NCI-H748 treated with DMSO at 0.1 percent for 48 hours (cell line): ENCODE measurements at regions not wholly inside any gene's neighbourhood (a gene's known extent, or its start where the extent isn't known, plus 50 kb on each side); places are given as distances from the start of the nearest gene placed in this dataset.

Experiments
- DNase-seq: peaks from one replicate; lab custom pipeline; 2025; lab: John Stamatoyannopoulos, UW

DNA sequence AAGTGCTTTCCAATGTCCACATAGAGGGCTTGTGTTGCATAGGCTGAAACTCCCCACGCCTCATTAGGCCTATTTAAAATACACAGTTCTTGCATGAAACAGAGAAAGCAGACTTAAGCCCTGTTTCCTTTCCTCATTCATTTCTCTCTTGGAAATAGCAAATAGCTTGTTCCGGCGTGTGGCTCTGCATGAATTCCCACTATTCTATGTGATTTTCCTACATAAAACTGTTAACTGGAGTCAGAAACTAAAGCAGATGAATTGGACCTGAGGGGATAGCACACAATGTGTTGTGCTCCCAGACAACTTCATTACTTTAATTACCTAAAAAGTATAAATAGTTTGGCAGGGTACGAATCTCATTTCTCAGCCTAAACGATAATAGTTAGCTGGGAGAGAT lies 981.5 kb downstream of the SORCS1 start:
- DNase-seq = no peak

DNA sequence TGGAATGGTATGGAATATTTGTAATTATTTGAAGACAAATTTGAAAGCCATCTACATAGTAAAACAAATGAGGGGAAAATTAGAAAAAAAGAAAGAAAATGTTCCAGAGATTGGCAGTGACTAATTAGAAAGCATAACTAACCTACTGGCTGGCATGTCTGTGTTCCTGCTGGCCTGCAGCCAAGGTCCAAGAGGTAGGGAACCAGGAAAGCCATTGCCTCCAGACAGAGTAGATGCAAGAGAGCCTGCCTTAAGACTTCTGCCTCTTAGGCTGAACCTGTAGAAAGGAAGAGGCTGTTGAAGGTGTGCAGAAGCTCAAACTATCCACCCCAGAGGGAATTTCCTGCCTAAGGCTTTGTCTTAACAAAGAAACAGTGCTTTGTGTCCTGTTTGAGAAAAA lies 982.0 kb downstream of the SORCS1 start:
- DNase-seq = no peak

DNA sequence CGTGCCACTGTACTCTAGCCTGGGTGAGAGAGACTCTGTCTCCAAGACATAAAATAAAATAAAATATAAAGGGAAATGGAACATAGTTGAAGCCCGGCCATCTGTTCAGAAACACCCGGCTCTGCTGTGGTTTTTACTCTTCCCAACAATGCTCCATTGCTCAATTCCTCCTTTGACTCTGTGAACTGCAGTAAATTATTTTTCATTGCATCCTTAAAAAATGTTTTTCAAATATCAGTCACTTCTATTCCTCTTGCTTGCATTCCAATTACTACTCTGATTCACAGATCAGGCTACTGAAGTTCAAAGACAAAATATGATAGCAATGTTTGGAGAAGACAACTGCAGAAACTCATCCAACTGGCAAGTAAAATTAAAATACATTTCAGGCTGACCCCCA lies 983.0 kb downstream of the SORCS1 start:
- no peak for DNase-seq

DNA sequence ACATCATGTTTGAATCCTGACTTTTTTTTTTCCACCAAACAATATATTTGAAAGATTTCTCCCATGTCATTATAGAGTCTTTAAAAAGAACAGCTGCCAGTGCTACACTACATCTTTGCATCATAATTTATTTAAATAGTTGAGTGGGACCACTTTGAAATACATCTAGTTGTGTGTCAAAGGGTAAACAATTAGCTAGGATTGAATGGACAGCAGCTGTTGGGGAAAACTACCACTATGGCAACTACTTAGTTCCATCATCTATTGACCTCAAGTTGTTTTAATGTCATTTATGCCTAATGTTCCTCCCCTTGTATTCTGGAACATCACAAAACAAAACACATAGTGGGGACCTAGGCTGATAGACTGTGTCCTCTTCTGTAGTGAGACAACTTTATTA lies 985.1 kb downstream of the SORCS1 start:
- DNase-seq = peak; percentile 30

DNA sequence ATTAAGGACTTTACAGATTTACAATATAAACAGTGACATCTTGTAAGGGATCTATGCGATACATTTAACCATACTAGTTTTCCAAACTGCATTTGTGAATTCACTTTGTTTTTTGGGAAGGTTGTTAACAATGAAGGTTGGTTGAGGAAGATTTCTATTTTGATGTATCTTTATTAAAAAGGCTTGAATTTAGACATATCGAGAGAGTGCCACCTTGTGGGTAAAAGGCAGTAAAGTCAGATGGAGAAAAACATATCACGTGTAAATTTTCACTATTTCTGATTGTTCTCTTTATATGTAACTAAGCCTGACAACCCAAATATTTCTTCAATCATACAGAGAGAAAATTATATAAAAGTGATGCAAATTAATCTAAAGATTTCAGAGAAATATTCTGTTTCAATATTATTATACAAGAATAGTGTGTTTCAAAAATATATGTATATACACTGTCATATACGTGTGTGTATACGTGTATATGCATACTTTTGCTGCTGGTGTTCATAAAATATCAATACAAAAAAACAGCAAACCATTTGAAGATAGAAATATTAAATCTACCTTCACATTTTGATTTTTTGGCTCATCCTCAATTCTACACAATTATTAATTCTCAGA lies 988.6 kb downstream of the SORCS1 start:
- DNase-seq = peak; percentile 15

DNA sequence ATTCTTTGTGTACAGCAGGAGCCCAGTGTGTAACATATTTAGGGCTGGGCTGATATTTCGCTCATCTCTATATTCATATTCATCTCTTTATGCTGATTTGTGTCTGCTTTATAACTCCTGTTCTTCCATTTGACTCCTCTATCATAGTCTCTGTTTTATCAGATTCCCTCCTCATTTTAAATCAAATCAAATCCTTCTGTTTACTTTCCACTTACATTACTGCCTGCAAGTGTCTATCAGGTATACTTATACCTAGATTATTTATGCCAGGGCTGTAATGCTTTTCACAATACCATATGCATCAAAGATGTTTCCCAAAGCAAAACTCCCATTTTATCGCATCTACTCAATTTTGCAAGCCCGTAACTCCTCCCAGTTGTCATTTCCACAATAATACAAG lies 990.7 kb downstream of the SORCS1 start:
- DNase-seq = no peak

DNA sequence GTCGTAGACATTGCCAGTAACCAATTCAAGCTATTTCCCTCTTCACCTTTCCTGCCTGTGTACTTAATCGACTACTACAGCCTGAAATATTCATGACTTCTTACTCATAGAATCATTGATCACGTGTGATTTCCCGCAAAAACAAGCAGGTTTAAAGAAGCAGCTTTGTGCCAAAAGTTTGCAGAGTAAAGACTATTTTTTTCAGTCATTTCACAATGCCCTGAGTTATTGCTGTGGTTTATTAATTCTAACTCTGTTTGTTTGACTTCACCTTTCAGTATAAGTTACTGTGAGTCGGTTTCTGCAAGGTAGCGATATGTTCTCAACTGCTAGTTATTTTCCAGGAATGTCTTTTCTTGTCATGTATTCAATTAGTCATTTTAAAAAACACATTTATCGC lies 995.3 kb downstream of the SORCS1 start:
- DNase-seq = no peak

DNA sequence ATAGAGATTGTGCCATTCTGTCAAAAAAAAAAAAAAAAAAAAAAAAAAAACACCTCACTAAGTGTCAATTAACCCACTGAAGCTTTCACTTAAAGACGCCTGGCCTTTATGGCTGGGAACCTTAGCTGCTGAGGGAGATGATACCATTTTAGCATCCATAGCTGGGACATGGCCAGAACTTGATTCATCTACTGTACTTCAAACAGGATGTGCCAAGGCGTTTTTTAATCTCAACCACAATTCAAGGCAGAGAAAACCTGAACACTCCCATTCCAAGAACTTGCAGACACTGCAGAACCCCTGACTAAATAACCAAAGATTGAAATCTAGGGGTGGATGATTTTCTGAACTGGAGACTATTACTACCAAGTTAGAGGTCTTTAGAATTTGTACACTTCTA lies 996.6 kb downstream of the SORCS1 start:
- no peak for DNase-seq

DNA sequence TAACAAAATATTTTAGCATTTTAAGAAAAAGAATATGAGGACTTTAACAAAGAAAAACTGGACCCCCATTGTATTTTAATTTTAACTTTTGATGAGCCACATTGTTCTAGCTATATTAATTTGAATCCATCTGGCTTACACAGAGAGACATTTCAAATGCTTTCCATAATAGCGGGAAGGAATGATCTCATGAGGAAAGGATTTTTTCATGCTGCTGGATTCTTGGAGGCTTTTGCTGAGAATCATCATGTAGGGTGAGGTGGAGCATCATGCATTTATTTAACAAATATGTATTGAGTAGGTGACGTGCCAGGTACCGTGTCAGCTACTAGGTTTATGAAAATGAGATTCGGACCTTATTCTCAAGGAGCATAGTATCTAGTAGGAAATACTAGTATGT lies 1006.3 kb downstream of the SORCS1 start:
- no peak for DNase-seq

DNA sequence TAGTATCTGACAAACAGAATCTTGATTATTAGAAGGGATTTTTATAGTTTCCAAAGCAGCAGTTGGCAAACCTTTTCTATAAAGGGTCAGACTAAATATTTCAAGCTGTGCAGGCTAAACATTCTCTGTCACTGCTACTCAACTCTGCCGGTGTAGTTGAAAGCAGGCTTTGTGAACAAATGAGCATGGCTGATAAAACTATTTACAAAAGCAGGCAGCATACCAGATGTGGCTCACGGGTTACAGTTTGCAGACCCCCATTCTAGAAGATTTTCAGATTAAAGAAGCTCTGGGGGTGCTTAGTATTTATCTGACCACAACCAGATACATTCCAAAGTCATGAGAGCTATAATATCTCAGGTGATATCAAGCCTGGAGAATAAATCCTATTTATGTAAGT lies 1017.5 kb downstream of the SORCS1 start:
- DNase-seq = peak; percentile 39

DNA sequence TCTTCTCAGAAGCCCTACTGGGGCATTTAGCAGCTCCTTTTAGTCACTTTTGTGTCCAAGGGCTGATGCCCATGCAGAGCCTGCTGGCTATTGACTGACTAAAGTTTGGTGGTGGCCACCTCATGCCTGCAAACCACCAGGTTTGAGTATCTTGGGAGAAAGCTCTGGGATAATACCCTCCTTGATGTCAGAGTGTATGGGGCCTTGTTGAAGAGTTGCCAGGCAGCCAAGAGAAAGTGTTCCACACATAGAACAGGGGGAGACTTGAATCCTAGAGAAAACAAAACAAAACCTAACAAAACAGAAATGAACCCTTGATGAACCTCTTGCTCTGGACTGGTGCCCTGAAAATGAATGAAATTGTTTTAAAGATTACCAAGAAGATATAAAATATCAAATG lies 1024.6 kb downstream of the SORCS1 start:
- DNase-seq = no peak

DNA sequence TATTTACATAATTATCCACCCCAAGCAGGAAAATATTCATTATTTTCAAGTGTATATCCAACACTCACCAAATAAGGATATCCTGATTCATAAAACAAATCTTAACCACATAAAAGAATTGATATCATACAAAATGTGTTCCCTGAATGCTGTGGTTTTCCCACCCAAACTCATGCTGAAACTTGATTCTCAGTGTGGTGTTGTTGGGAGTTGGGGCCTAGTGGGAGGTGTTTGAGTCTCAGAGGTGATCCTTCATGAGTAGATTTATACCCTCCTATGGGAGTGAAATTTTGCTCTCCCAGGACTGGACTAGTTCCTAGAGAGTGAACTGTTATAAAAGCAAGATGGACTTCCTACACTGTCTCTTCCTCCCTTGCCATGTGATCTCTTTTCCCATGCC lies 1028.3 kb downstream of the SORCS1 start:
- DNase-seq = no peak

DNA sequence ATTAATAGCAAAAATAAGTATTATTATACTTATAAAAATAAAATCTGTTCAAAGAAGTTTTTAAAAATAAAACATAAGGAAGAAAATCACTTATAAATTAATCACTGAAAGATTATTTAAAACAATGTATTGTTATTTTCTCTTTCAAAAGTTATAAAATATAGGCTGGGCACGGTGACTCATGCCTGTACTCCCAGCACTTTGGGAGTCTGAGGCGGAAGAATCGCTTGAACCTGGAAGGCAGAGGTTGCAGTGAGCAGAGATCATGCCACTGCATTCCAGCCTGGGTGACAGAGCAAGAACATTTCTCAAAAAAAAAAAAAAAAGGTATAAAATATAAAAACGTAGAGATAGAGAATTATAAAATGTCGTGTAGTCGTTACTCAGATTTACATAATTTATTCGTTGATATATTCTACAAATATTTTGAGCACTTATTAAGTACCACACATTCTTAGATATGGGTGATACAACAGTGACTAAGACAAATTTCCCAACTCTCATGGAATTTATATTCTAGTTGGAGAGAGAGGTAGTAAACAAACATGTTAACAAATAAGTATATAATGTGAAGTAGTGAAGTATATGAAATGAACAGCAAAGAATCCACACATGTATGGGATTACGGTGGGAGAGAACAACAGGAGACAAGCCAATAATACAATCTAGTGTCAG lies 1030.0 kb downstream of the SORCS1 start:
- DNase-seq = no peak

DNA sequence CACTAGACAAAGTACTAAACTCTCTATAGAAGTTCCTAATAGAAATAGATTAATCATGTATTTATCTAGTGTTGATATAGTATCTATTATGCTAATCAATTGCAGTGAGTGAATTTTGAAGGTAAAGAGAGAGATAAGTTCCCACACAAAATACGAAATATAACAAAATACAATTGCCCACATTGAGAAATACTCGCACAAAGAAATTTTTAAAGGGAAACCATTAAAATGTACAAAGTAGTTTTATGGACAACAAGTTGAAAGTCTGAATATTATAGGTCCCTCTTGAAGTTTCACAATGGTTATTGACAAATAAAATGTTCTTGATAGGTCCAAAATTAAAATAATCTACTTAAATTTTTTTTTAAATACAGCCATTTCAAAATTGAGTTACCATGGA lies 1031.1 kb downstream of the SORCS1 start:
- DNase-seq = no peak

DNA sequence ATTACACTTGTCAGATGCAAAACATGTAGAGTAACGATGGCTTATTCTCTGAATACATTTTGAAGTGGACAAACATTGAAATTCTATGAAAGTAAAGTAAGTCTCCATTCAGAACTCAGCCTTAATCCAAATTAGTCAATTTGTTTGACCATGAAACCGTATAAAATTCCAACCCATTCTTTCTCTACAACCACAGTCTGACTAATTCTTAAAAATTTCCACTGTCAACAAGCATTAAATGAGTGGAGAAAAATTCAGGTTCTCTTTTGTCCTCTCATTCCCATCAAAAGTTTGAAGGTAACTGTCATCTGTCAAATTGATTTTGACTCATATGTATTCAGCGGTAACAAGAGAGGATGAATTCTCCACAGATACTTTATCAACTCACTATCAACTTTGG lies 1031.5 kb downstream of the SORCS1 start:
- no peak for DNase-seq

DNA sequence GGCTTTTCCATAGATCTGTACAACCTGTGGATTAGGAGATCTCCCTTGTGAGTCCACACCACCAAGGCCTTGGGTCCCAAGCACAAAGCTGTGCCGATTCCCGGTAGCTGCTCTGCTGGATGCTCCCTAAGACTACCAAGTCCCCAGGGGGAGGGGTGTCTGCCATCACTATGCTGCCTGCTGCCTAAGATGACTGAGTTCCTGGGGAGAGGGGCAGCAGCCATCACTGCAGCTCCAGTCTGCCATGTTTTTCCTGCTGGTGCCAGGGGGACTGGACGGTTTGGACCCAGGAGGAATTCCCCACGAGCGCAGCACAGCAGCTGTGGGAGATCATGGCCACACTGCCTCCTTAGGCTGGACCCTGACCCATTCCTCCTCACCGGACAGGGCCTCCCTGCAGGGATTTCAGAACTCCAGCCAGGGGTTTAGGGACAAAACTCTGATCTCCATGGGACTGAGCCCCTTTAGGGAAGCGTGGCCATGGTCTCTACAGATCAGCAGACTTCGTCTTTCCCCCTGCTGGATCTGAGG lies 1049.8 kb downstream of the SORCS1 start:
- no peak for DNase-seq

DNA sequence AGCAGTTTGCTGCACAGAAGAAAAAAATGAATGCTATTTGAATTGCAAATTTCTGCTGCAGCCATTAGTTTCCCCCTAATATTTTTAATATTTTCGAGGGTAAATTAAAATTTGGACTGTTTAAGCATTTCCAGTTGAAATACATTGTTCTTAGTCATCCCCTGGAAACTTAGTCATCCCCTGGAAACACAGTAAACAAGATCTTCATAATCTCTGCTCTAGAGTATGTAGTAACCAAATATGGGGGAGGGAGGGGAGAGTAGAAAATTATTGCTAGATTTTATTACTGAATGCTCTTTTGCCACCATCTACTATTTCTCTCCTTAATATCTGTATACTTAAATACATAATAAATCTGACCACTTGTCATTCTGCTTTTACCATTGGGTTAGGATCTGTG lies 1053.3 kb downstream of the SORCS1 start:
- DNase-seq = no peak

DNA sequence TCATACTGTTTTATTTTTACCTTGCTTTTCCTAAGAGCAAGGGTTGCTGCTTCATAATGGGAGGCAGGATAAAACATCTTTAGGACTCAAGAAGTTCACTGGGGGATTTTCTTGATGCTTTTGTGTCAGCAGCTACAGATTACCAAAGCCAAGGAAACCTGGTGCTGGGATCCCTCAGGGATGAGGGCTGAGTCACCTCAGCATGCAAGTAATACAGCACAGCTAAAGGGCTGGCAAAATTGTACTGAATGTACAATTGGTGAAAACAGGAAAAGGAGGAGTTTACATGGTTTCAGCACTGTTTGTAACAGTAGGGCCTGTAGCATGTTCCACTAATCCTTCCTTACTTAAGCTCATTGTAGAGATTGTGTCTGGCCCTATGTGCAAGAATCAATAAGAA lies 1056.8 kb downstream of the SORCS1 start:
- no peak for DNase-seq

DNA sequence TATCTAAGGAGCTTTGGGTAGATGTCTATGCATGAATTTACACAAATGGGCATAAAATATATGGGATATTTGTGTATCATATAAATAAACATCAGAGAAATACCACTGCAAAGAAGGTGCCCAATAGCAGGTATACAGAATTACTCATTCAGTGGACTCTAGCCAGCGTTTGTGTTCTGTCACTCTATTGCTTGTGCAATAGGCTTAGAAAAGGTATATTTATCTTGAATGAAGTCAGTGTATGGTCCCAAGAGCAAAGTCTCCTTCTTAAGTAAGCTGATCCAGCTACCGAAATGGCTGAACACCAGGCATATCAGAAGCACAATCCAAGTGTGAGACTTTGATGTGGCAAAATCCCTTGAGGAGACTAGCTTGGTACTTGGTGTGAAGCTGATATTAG lies 1058.4 kb downstream of the SORCS1 start:
- no peak for DNase-seq

DNA sequence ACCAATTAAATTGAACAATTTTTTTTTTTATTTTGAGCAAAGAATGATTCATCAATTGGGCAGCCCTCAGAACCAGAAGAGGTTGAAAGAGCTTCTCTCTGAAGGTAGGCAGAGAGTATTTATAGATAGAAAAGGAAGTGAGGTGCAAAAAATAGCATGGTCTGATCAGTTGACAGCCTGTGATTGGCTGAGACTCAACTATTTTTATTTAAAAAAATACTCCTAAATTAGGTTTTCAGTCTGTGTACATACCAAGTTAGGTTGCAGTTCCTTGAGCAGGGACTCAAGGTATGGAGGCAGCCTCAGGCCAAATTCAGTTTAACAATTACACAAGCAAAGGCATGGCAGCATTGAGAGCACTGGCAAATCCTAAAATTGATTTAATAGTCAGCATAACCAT lies 1074.7 kb downstream of the SORCS1 start:
- no peak for DNase-seq

DNA sequence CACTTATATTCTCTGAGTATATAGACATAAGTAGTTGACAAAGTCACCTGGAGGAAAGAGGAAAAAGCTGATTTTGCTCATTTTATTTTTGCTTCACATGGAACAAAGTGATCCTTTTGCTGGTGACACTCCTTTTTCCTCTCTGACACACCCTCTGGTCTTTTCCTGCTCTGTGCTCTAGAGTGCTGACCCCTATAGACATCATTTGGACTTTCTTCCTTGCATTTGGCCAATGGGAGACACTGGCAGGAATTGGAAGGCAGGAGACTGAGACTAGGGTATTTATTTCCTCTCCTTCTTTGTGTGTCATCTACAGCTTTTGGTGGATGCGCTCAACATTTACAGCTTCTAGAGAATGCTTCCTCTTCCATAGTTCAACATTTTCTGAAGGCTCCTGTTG lies 1078.1 kb downstream of the SORCS1 start:
- DNase-seq = no peak

DNA sequence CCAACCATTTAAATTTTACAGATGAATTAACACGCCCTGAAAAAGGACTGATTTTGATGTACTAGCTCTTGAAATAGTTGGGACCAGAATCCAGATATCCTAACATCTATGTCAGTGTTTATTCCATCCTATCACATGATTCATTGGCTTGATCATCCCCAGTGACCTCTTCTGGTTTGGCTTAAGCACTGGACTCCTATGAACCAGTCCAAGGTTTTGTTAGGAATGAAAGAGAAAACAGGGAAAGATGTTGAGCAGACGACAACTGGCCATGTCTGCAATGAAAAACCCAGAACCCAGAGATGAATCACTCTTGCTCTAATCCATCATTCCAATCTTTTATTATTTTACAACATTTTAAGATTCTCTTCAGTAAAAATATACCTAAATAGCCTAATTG lies 1080.9 kb downstream of the SORCS1 start:
- DNase-seq = no peak

DNA sequence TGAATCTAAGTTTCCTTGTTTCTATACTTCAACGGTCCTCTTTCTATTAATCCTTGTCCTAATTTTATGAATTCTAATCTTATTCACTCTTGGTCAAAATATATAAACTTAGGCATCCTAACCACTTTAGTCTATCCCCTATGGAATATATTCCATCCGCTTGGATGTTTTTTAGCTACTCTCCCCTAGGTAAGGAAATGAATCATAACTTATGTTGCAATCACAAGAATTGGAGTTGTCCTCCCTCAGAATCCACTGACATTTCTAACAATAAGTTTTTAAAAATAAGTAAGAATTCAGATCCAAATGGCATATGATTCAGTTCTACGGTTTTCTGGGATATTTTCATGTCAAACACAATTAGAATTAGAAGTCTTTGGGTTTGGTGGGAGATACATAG lies 1081.6 kb downstream of the SORCS1 start:
- no peak for DNase-seq
